ELR (cell line): ENCODE measurements at regions not wholly inside any gene's neighbourhood (a gene's known extent, or its start where the extent isn't known, plus 50 kb on each side); places are given as distances from the start of the nearest gene placed in this dataset.
"Not testable (repeated sequence)": the region's sequence is repeated elsewhere in the genome, so short reads cannot be mapped to it uniquely, and the experiment has no call there.

Experiments
- DNase-seq: peaks from one replicate; pipeline ENCODE4 v3.0.0-alpha.2; 2015; ENCODE audit warnings: low read depth

GRCh38 chr22:49413146-49413545 is 414.5 kb downstream of the BRD1 start:
- DNase-seq = no peak

GRCh38 chr22:49412236-49412635 is 415.4 kb downstream of the BRD1 start:
- no peak for DNase-seq

- DNase-seq = no peak
Observed at GRCh38 chr22:49411236-49411635, 416.4 kb downstream of the BRD1 start.

- no peak for DNase-seq
Observed at GRCh38 chr22:49408102-49408836, 419.4 kb downstream of the BRD1 start.

GRCh38 chr22:49406879-49407587 is 420.6 kb downstream of the BRD1 start:
- DNase-seq = no peak

GRCh38 chr22:49406047-49406650 is 421.5 kb downstream of the BRD1 start:
- DNase-seq = no peak

GRCh38 chr22:49405590-49405989 is 422.1 kb downstream of the BRD1 start:
- no peak for DNase-seq

- no peak for DNase-seq
Observed at GRCh38 chr22:49404576-49405241, 423.0 kb downstream of the BRD1 start.

GRCh38 chr22:49404020-49404419 is 423.7 kb downstream of the BRD1 start:
- DNase-seq = no peak

GRCh38 chr22:49403102-49403501 is 424.6 kb downstream of the BRD1 start:
- DNase-seq = no peak

- DNase-seq = no peak
Observed at GRCh38 chr22:49402169-49402568, 425.5 kb downstream of the BRD1 start.

- no peak for DNase-seq
Observed at GRCh38 chr22:49400941-49401598, 426.6 kb downstream of the BRD1 start.

- no peak for DNase-seq
Observed at GRCh38 chr22:49400136-49400940, 427.3 kb downstream of the BRD1 start.

- DNase-seq = no peak
Observed at GRCh38 chr22:49398646-49399045, 429.0 kb downstream of the BRD1 start.

GRCh38 chr22:49398115-49398514 is 429.6 kb downstream of the BRD1 start:
- DNase-seq = no peak

GRCh38 chr22:49396817-49397216 is 430.9 kb downstream of the BRD1 start:
- DNase-seq = no peak

GRCh38 chr22:49395617-49396016 is 432.1 kb downstream of the BRD1 start:
- no peak for DNase-seq

GRCh38 chr22:49395062-49395461 is 432.6 kb downstream of the BRD1 start:
- not testable (repeated sequence) for DNase-seq

GRCh38 chr22:49394116-49394785 is 433.4 kb downstream of the BRD1 start:
- no peak for DNase-seq

- no peak for DNase-seq
Observed at GRCh38 chr22:49393526-49393925, 434.1 kb downstream of the BRD1 start.
